ENCODE measurements at regions not wholly inside any gene's neighbourhood (a gene's known extent, or its start where the extent isn't known, plus 50 kb on each side); places are given as distances from the start of the nearest gene placed in this dataset.

DNA sequence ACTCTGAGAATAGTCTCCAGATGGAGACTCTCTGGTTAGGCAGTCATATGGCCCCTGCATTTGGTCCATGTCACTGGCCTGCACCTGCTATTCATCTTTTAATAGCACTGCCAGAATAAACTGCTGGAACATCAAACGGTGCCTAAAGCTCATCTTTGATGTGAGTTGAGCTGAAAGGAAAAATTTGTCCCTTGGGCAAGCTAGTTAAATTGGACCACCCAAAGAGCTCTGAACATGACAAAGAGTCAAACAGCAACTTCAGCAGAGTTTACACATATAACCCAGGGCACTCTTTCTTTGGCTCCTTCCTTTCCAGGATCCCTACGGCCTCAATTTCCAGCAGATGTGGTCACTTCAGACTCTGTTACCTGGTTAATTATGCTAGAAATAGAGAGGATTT lies 269.9 kb downstream of the RPL10L start:
- no peak for TF ChIP-seq POLR2A (IDR thresholded peaks at IDR 0.05)
- TF ChIP-seq, protein P1, sequence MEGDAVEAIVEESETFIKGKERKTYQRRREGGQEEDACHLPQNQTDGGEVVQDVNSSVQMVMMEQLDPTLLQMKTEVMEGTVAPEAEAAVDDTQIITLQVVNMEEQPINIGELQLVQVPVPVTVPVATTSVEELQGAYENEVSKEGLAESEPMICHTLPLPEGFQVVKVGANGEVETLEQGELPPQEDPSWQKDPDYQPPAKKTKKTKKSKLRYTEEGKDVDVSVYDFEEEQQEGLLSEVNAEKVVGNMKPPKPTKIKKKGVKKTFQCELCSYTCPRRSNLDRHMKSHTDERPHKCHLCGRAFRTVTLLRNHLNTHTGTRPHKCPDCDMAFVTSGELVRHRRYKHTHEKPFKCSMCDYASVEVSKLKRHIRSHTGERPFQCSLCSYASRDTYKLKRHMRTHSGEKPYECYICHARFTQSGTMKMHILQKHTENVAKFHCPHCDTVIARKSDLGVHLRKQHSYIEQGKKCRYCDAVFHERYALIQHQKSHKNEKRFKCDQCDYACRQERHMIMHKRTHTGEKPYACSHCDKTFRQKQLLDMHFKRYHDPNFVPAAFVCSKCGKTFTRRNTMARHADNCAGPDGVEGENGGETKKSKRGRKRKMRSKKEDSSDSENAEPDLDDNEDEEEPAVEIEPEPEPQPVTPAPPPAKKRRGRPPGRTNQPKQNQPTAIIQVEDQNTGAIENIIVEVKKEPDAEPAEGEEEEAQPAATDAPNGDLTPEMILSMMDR (IDR thresholded peaks at IDR 0.05) = no peak
